H9 (cell line): ENCODE measurements at regions not wholly inside any gene's neighbourhood (a gene's known extent, or its start where the extent isn't known, plus 50 kb on each side); places are given as distances from the start of the nearest gene placed in this dataset.

Experiments
- DNase-seq: peaks from one replicate; pipeline ENCODE4 v3.0.0-alpha.2; 2017
- H2AFZ ChIP-seq: one replicate; pipeline ENCODE4 v1.6.1; 2013; ENCODE audit warnings: mild to moderate bottlenecking, low read length, control low read depth, moderate library complexity
- H2AK5ac ChIP-seq: 2 replicates; pipeline ENCODE4 v1.6.1; 2013; ENCODE audit warnings: low read length, control low read depth, mixed read lengths; ENCODE audit not compliant: insufficient read length
- H2BK120ac ChIP-seq: one replicate; pipeline ENCODE4 v1.6.1; 2013; ENCODE audit warnings: low read depth, mild to moderate bottlenecking, low read length, control low read depth, inconsistent platforms; ENCODE audit not compliant: poor library complexity, severe bottlenecking
- H2BK12ac ChIP-seq: 2 replicates; pipeline ENCODE4 v1.6.1; 2013; ENCODE audit warnings: low read length, control low read depth, mixed read lengths, low read depth; ENCODE audit not compliant: insufficient read length
- H2BK15ac ChIP-seq: 2 replicates; pipeline ENCODE4 v1.6.1; 2013; ENCODE audit warnings: low read depth, low read length, control low read depth
- H2BK20ac ChIP-seq: one replicate; pipeline ENCODE4 v1.6.1; 2013; ENCODE audit warnings: low read depth, mild to moderate bottlenecking, low read length, control low read depth, inconsistent platforms; ENCODE audit not compliant: poor library complexity, severe bottlenecking
- H2BK5ac ChIP-seq: 2 replicates; pipeline ENCODE4 v1.6.1; 2013; ENCODE audit warnings: low read length, control low read depth, mixed read lengths; ENCODE audit not compliant: insufficient read length
- H3K14ac ChIP-seq: 2 replicates; pipeline ENCODE4 v1.6.1; 2013; ENCODE audit warnings: low read length, control low read depth; ENCODE audit not compliant: insufficient read depth
- H3K18ac ChIP-seq: 2 replicates; pipeline ENCODE4 v1.6.1; 2013; ENCODE audit warnings: low read depth, mild to moderate bottlenecking, mixed read lengths, low read length, control low read depth; ENCODE audit not compliant: insufficient read length
- H3K23ac ChIP-seq: 2 replicates; pipeline ENCODE4 v1.6.1; 2013; ENCODE audit warnings: low read length, control low read depth, mixed read lengths, low read depth; ENCODE audit not compliant: insufficient read length
- H3K23me2 ChIP-seq: 2 replicates; pipeline ENCODE4 v1.6.1; 2013; ENCODE audit warnings: low read depth, mild to moderate bottlenecking, mixed read lengths, low read length, control low read depth; ENCODE audit not compliant: insufficient read length, poor library complexity, severe bottlenecking
- H3K27ac ChIP-seq: 2 replicates; pipeline ENCODE4 v1.5.1; 2013; ENCODE audit warnings: low read length, control low read depth, mixed read lengths, low read depth; ENCODE audit not compliant: insufficient read length
- H3K27me3 ChIP-seq: 2 replicates; pipeline ENCODE4 v1.6.1; 2013; ENCODE audit warnings: low read length, control low read depth, inconsistent platforms; ENCODE audit not compliant: insufficient read depth
- H3K4ac ChIP-seq: 2 replicates; pipeline ENCODE4 v1.6.1; 2013; ENCODE audit warnings: low read depth, mild to moderate bottlenecking, control low read depth, inconsistent platforms, low read length, moderate library complexity
- H3K4me1 ChIP-seq: 2 replicates; pipeline ENCODE4 v1.6.1; 2013; ENCODE audit warnings: low read length, control low read depth, inconsistent platforms; ENCODE audit not compliant: insufficient read depth
- H3K4me2 ChIP-seq: 2 replicates; pipeline ENCODE4 v1.6.1; 2013; ENCODE audit warnings: low read length, control low read depth, mixed read lengths; ENCODE audit not compliant: insufficient read length, insufficient read depth
- H3K56ac ChIP-seq: 2 replicates; pipeline ENCODE4 v1.6.1; 2013; ENCODE audit warnings: low read depth, mild to moderate bottlenecking, mixed read lengths, low read length, control low read depth; ENCODE audit not compliant: insufficient read length
- H3K79me1 ChIP-seq: 2 replicates; pipeline ENCODE4 v1.6.1; 2013; ENCODE audit warnings: low read depth, mild to moderate bottlenecking, moderate library complexity, low read length, control low read depth, inconsistent platforms; ENCODE audit not compliant: insufficient read depth, poor library complexity, severe bottlenecking
- H3K79me2 ChIP-seq: 2 replicates; pipeline ENCODE4 v1.6.1; 2013; ENCODE audit warnings: low read length, control low read depth, inconsistent platforms; ENCODE audit not compliant: insufficient read depth
- H3K9ac ChIP-seq: 2 replicates; pipeline ENCODE4 v1.6.1; 2013; ENCODE audit warnings: low read length, control low read depth, mixed read lengths; ENCODE audit not compliant: insufficient read length; ENCODE audit errors: extremely low read depth
- H3K9me3 ChIP-seq: one replicate; pipeline ENCODE4 v1.6.1; 2013; ENCODE audit warnings: low read depth, low read length, inconsistent platforms; ENCODE audit not compliant: control insufficient read depth
- H3T11ph ChIP-seq: one replicate; pipeline ENCODE4 v1.6.1; 2013; ENCODE audit warnings: mild to moderate bottlenecking, low read length, control low read depth, inconsistent platforms
- H4K20me1 ChIP-seq: one replicate; pipeline ENCODE4 v1.6.1; 2013; ENCODE audit not compliant: control insufficient read depth, insufficient read length, insufficient read depth
- H4K5ac ChIP-seq: 2 replicates; pipeline ENCODE4 v1.6.1; 2013; ENCODE audit warnings: low read depth, mild to moderate bottlenecking, mixed read lengths, low read length, control low read depth; ENCODE audit not compliant: insufficient read length
- H4K8ac ChIP-seq: replicated peaks from 2 replicates; pipeline ENCODE4 v1.6.1; 2013; ENCODE audit warnings: low read length, control low read depth, mixed read lengths, low read depth; ENCODE audit not compliant: insufficient read length
- H4K91ac ChIP-seq: 2 replicates; pipeline ENCODE4 v1.6.1; 2013; ENCODE audit warnings: low read depth, mild to moderate bottlenecking, moderate library complexity, mixed read lengths, low read length, control low read depth; ENCODE audit not compliant: insufficient read length
- H3K27ac Mint-ChIP-seq, 3 experiments: 2 replicates in 2 of 3; 3 replicates in 1 of 3; pipeline ENCODE4 v1.8.0; 2020 to 2021; ENCODE audit warnings: mixed read lengths in 3 of 3, mild to moderate bottlenecking in 1 of 3, moderate library complexity in 1 of 3
- H3K27me3 Mint-ChIP-seq: 2 replicates; pipeline ENCODE4 v1.8.0; 2021; ENCODE audit warnings: low read depth, mild to moderate bottlenecking, moderate library complexity, mixed read lengths
- H3K36me3 Mint-ChIP-seq, 3 experiments: 2 replicates in 2 of 3; 3 replicates in 1 of 3; pipeline ENCODE4 v1.8.0; 2020 to 2021; ENCODE audit warnings: low read depth in 3 of 3, mixed read lengths in 3 of 3; ENCODE audit not compliant: insufficient read depth in 1 of 3
- H3K4me1 Mint-ChIP-seq, 2 experiments: 2 replicates each; pipeline ENCODE4 v1.8.0; 2020; ENCODE audit warnings: mixed read lengths in 2 of 2
- H3K4me3 Mint-ChIP-seq, 2 experiments: 2 replicates in 1 of 2; 3 replicates in 1 of 2; pipeline ENCODE4 v1.8.0; 2020 to 2021; ENCODE audit warnings: mild to moderate bottlenecking in 2 of 2, mixed read lengths in 2 of 2, moderate library complexity in 1 of 2
- H3K9me3 Mint-ChIP-seq, 2 experiments: 2 replicates in 1 of 2; 3 replicates in 1 of 2; pipeline ENCODE4 v1.8.0; 2020; ENCODE audit warnings: mild to moderate bottlenecking in 2 of 2, mixed read lengths in 2 of 2, moderate library complexity in 1 of 2
- CTCF ChIP-seq: fragments of 200-600 bp; sonication (generic); conservative IDR thresholded peaks from 3 replicates; pipeline ENCODE4 v1.8.0; 2021; ENCODE audit warnings: antibody characterized with exemption, mild to moderate bottlenecking
- WGBS: extraction: QIAGEN DNeasy Blood & Tissue Kit; methylation state at CpG from one replicate; pipeline ENCODE4 v1.1.7; 2013; ENCODE audit warnings: missing lambda C conversion rate, low lambda C conversion rate, mixed read lengths; ENCODE audit not compliant: insufficient read length; ENCODE audit errors: extremely low coverage; 5-methylcytosine and 5-hydroxymethylcytosine counted together

GRCh38 chr18:69152436-69152835, 248.3 kb upstream of the DOK6 start:
- Histone ChIP-seq H2BK120ac (no peak overlapping the region), H3K4ac (no peak overlapping the region)
- TF ChIP-seq CTCF: no peak

More at GRCh38 chr18:69152436-69152835, 248.3 kb upstream of the DOK6 start:
- H3K14ac ChIP-seq: no peak overlapping the region
- H2BK12ac ChIP-seq: no peak overlapping the region
- no peak overlapping the region for H2BK20ac ChIP-seq
- WGBS: no CpG with 5 or more reads among the region's 3 CpGs
- no peak overlapping the region for H3T11ph ChIP-seq
- no peaks in the 10 kb centered on the region for H3K79me1 ChIP-seq
- no peaks in the 10 kb centered on the region for H3K4me1 ChIP-seq
- no peaks in the 10 kb centered on the region for H3K27me3 ChIP-seq
- H3K18ac ChIP-seq: no peak overlapping the region
- no peaks in the 10 kb centered on the region for H3K36me3 Mint-ChIP-seq
- no peak overlapping the region for H3K4me3 Mint-ChIP-seq
- H3K23ac ChIP-seq: no peak overlapping the region
- no peak for DNase-seq
- H4K8ac ChIP-seq: no peak overlapping the region
- no peak overlapping the region for H3K9ac ChIP-seq
- no peak overlapping the region for H2AFZ ChIP-seq
- H3K4me1 Mint-ChIP-seq: no peaks in the 10 kb centered on the region
- no peak overlapping the region for H3K4me2 ChIP-seq
- no peak overlapping the region for H2BK15ac ChIP-seq
- no peaks in the 10 kb centered on the region for H3K27me3 Mint-ChIP-seq
- no peaks in the 10 kb centered on the region for H3K9me3 ChIP-seq
- no peaks in the 10 kb centered on the region for H3K9me3 Mint-ChIP-seq
- H2AK5ac ChIP-seq: no peak overlapping the region
- no peak overlapping the region for H4K5ac ChIP-seq
- H4K20me1 ChIP-seq: no peaks in the 10 kb centered on the region
- no peak overlapping the region for H3K27ac ChIP-seq
- no peaks in the 10 kb centered on the region for H3K79me2 ChIP-seq
- H3K23me2 ChIP-seq: no peaks in the 10 kb centered on the region
- no peak overlapping the region for H3K56ac ChIP-seq
- no peak overlapping the region for H3K27ac Mint-ChIP-seq
- no peak overlapping the region for H4K91ac ChIP-seq
- H2BK5ac ChIP-seq: no peak overlapping the region
